ENCODE measurements at regions not wholly inside any gene's neighbourhood (a gene's known extent, or its start where the extent isn't known, plus 50 kb on each side); places are given as distances from the start of the nearest gene placed in this dataset.

DNA sequence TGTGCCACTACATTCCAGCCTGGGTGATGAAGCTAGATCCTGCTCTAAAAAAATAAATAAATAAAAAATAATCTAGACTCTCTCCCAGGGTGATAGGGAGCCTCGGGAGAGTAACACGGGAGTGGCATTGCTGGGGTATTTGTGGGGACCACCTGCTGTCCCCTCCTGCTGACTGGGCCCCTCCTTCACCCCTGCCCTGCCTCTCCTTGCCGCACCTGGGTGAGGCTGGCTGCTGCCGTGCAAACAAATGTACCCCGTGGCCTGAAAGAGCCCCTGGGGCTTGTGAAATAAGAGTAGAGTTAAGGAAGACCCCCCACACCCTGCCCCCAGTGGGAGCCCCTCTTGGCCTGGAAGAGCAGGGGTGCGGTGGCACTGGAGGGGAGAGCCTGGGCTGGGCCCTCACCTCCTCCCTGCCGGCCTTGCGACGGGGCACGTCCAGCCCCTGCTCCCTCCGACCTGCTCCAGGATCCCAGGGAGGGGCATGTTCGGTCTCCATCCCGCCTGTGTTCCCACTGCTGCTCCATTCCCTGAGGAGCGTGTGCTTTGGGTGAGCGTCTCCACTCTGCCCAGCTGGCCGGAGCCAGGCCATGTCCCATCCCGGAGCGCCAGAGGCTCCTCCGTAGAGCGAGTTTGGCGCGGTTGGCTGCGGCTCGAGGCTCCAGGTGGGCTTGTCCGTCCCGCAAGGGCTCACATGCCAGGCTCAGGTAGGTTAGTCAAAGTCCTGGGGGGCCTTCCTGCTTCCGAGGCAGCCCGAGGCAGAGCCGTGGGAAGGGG lies 75.0 kb upstream of the RNU6ATAC start:
- Histone ChIP-seq H3K36me3 (no peaks in the 10 kb centered on the region), H3K9me3 (no peaks in the 10 kb centered on the region), H3K4me1 (peaks cover 0 to 15% (median 8%) of the 10 kb centered on the region in 12 donors), H3K4me3 (no peak overlapping the region), H3K27ac (no peak overlapping the region), H3K27me3 (peaks cover 0 to 51% (median 8%) of the 10 kb centered on the region in 9 donors)
- DNase-seq (no peak), ATAC-seq (no peak)
- intact Hi-C loops (cut with DNase I): no loop called here
- WGBS, 4 donors: 90 to 92% (median 91%) methylated on average over 16 to 29 of the region's 29 CpGs
- no peak for TF ChIP-seq POLR2A (IDR thresholded peaks at IDR 0.05)
- TF ChIP-seq, protein P1, sequence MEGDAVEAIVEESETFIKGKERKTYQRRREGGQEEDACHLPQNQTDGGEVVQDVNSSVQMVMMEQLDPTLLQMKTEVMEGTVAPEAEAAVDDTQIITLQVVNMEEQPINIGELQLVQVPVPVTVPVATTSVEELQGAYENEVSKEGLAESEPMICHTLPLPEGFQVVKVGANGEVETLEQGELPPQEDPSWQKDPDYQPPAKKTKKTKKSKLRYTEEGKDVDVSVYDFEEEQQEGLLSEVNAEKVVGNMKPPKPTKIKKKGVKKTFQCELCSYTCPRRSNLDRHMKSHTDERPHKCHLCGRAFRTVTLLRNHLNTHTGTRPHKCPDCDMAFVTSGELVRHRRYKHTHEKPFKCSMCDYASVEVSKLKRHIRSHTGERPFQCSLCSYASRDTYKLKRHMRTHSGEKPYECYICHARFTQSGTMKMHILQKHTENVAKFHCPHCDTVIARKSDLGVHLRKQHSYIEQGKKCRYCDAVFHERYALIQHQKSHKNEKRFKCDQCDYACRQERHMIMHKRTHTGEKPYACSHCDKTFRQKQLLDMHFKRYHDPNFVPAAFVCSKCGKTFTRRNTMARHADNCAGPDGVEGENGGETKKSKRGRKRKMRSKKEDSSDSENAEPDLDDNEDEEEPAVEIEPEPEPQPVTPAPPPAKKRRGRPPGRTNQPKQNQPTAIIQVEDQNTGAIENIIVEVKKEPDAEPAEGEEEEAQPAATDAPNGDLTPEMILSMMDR (IDR thresholded peaks at IDR 0.05): no peak

DNA sequence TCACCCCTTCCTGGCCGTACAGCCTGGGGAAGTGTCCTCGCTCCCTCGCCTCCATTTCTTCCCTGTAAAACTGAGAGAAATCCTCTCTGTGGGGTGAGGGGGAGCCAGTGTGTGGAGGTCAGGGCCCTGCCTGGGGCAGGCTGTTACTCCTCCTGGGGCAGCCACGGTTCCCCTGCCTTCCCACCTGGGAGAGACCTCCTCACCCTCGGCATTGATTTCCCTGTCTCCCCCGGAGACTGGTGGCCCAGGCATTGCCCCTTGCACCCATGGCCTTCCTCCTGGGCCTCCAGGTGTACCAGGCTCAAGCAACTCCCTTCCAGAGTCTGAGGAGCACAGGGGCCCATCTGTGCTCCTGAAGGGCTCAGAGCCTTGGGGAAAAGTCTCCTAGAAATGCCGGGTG lies 75.6 kb upstream of the RNU6ATAC start:
- no peak overlapping the region for H3K27ac ChIP-seq
- TF ChIP-seq, protein P1 (IDR thresholded peaks at IDR 0.05): no peak
- TF ChIP-seq POLR2A (IDR thresholded peaks at IDR 0.05): no peak
- DNase-seq (no peak), ATAC-seq (no peak)
- H3K4me1 ChIP-seq: peaks cover 0 to 15% (median 8%) of the 10 kb centered on the region in 12 donors
- WGBS, 4 donors: 61 to 86% (median 76%) methylated on average over 5 to 7 of the region's 7 CpGs
- no peaks in the 10 kb centered on the region for H3K9me3 ChIP-seq
- no peaks in the 10 kb centered on the region for H3K36me3 ChIP-seq
- H3K27me3 ChIP-seq: peaks cover 0 to 51% (median 8%) of the 10 kb centered on the region in 9 donors
- intact Hi-C loops (cut with DNase I): no loop called here
- no peak overlapping the region for H3K4me3 ChIP-seq

DNA sequence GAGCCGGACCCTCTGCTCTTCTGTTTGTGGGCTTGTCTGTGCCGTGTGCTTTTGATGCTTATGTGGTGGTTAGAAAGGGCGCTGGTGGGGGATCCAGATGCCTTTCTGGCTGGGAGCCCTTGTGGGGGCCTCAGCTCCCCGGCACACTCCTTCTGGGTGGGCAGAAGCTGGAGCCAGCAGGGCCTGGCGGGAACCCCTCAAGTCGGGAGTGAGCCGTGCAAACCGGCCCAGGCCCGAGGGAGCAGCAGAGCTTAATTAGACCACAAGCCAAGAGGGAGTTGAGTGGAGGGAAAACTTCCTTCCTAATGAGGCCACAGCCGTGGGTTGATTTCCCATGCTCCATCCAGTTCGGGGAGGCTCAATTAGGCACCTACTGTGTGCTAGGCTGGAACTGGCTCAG lies 76.0 kb upstream of the RNU6ATAC start:
- 54 to 68% (median 59%) methylated on average over 5 to 11 of the region's 11 CpGs for WGBS, 4 donors
- Histone ChIP-seq H3K4me1 (peaks cover 0 to 14% (median 8%) of the 10 kb centered on the region in 12 donors), H3K27me3 (peaks cover 0 to 51% (median 8%) of the 10 kb centered on the region in 9 donors), H3K4me3 (no peak overlapping the region), H3K36me3 (no peaks in the 10 kb centered on the region), H3K9me3 (no peaks in the 10 kb centered on the region), H3K27ac (no peak overlapping the region)
- ATAC-seq (no peak), DNase-seq (no peak)
- TF ChIP-seq, protein P1 (IDR thresholded peaks at IDR 0.05): no peak
- no peak for TF ChIP-seq POLR2A (IDR thresholded peaks at IDR 0.05)
- intact Hi-C loops (cut with DNase I): no loop called here

DNA sequence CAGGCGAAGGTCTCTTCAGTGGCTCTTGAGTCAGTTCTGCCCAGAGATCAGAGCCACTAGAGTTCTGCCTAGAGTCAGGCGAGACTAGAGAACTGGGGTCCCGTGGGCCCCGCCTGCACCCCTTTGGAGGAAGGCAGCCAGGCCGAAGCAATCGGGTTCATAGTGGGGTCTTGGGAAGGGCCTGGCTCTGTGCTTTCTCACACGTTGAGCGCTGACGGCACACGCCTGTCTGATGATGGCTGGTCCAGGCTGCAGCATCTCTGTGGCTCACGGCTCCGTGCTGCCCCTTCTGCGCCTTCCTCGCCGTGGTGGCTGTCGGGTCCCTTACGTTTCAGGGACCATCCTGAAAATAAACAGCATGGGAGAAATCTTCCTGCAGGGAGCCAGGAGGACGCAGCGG lies 78.3 kb upstream of the RNU6ATAC start:
- H3K4me1 ChIP-seq: peaks cover 0 to 10% (median 0%) of the 10 kb centered on the region in 12 donors
- H3K27me3 ChIP-seq: peaks cover 0 to 40% (median 8%) of the 10 kb centered on the region in 9 donors
- no peak for ATAC-seq
- H3K36me3 ChIP-seq: no peaks in the 10 kb centered on the region
- peak in 2 of 5 donors; percentile 11 to 45 for DNase-seq
- peaks cover 0 to 9% (median 3%) of the 10 kb centered on the region in 12 donors for H3K9me3 ChIP-seq
- H3K4me3 ChIP-seq: no peak overlapping the region
- H3K27ac ChIP-seq: no peak overlapping the region
- intact Hi-C loops (cut with DNase I): no loop called here
- WGBS, 4 donors: 50 to 67% (median 58%) methylated on average over 13 to 19 of the region's 19 CpGs
- TF ChIP-seq, protein P1 (IDR thresholded peaks at IDR 0.05): no peak
- TF ChIP-seq POLR2A (IDR thresholded peaks at IDR 0.05): no peak

Measured in heart left ventricle (tissue), 16 donors.